Endodermal cell (in vitro differentiated cells): ENCODE measurements at regions not wholly inside any gene's neighbourhood (a gene's known extent, or its start where the extent isn't known, plus 50 kb on each side); places are given as distances from the start of the nearest gene placed in this dataset.
A peak's percentile ranks its signal among the peaks of the same experiment; 100 is the strongest.

ENCODE experiments used
- DNase-seq: peaks from one replicate; pipeline ENCODE4 v3.0.0-alpha.2; 2017
- H3K27ac ChIP-seq: 2 replicates; pipeline ENCODE4 v1.5.1; 2013; ENCODE audit warnings: mild to moderate bottlenecking, low read depth, low read length, moderate library complexity
- H3K27me3 ChIP-seq: 2 replicates; pipeline ENCODE4 v1.6.1; 2013; ENCODE audit warnings: mild to moderate bottlenecking, low read length, moderate library complexity; ENCODE audit not compliant: insufficient read depth, control insufficient read depth, poor library complexity, severe bottlenecking
- H3K36me3 ChIP-seq: 2 replicates; pipeline ENCODE4 v1.7.0; 2013; ENCODE audit warnings: mild to moderate bottlenecking, low read length, moderate library complexity; ENCODE audit not compliant: control insufficient read depth, insufficient read depth
- H3K4me1 ChIP-seq: one replicate; pipeline ENCODE4 v1.7.0; 2013; ENCODE audit warnings: low read length; ENCODE audit not compliant: control insufficient read depth, insufficient read depth
- H3K4me3 ChIP-seq: 2 replicates; pipeline ENCODE4 v1.5.1; 2013; ENCODE audit warnings: mild to moderate bottlenecking, low read length, moderate library complexity
- H3K9ac ChIP-seq: 2 replicates; pipeline ENCODE4 v1.6.1; 2013; ENCODE audit warnings: mild to moderate bottlenecking, low read length, moderate library complexity; ENCODE audit not compliant: poor library complexity, severe bottlenecking; ENCODE audit errors: extremely low read depth
- H3K9me3 ChIP-seq: 2 replicates; pipeline ENCODE4 v1.6.1; 2013; ENCODE audit warnings: mild to moderate bottlenecking, low read length, moderate library complexity; ENCODE audit not compliant: control insufficient read depth
- H3K27ac Mint-ChIP-seq: 2 replicates; pipeline ENCODE4 v1.8.0; 2020; ENCODE audit warnings: mixed read lengths
- H3K27me3 Mint-ChIP-seq: 2 replicates; pipeline ENCODE4 v1.8.0; 2021; ENCODE audit warnings: mild to moderate bottlenecking, mixed read lengths; ENCODE audit not compliant: insufficient read depth
- H3K36me3 Mint-ChIP-seq: 2 replicates; pipeline ENCODE4 v1.8.0; 2020; ENCODE audit warnings: low read depth, mixed read lengths
- H3K4me1 Mint-ChIP-seq: 2 replicates; pipeline ENCODE4 v1.8.0; 2020; ENCODE audit warnings: mixed read lengths
- H3K4me3 Mint-ChIP-seq: 2 replicates; pipeline ENCODE4 v1.8.0; 2020; ENCODE audit warnings: mild to moderate bottlenecking, moderate library complexity, mixed read lengths
- H3K9me3 Mint-ChIP-seq: 2 replicates; pipeline ENCODE4 v1.8.0; 2020; ENCODE audit warnings: mild to moderate bottlenecking, mixed read lengths
- CTCF ChIP-seq: fragments of 200-600 bp; sonication (generic); conservative IDR thresholded peaks from 2 replicates; pipeline ENCODE4 v1.5.0; 2021; ENCODE audit warnings: antibody characterized with exemption, mild to moderate bottlenecking
- WGBS, 2 experiments: methylation state at CpG; one replicate each; pipeline versions ENCODE4 v1.1.5 to v1.1.7; 2013; ENCODE audit warnings: missing lambda C conversion rate in 2 of 2, mixed read lengths in 1 of 2; ENCODE audit not compliant: insufficient coverage in 1 of 2, insufficient read length in 1 of 2; 5-methylcytosine and 5-hydroxymethylcytosine counted together

GRCh38 chr5:74534397-74535129 is 106.0 kb downstream of the ENC1 start:
- peaks cover 19% of the 10 kb centered on the region for H3K27me3 Mint-ChIP-seq
- Histone ChIP-seq H3K36me3 (peaks cover 38% of the 10 kb centered on the region), H3K27me3 (no peaks in the 10 kb centered on the region), H3K4me1 (peaks cover 7% of the 10 kb centered on the region), H3K4me3 (peak overlapping the region; percentile 73), H3K9ac (no peak overlapping the region), H3K9me3 (peaks cover 60% of the 10 kb centered on the region), H3K27ac (no peak overlapping the region)
- peaks cover 34% of the 10 kb centered on the region for H3K4me1 Mint-ChIP-seq
- TF ChIP-seq CTCF = no peak
- no peak for DNase-seq
- WGBS, 2 experiments = 96 to 100% methylated on average over 2 of the region's 2 CpGs
- peaks cover 16% of the 10 kb centered on the region for H3K36me3 Mint-ChIP-seq
- H3K9me3 Mint-ChIP-seq = peaks cover 44% of the 10 kb centered on the region
- no peak overlapping the region for H3K27ac Mint-ChIP-seq
- no peak overlapping the region for H3K4me3 Mint-ChIP-seq

GRCh38 chr5:74530326-74531050 is 110.0 kb downstream of the ENC1 start:
- H3K4me1 Mint-ChIP-seq = peaks cover 1% of the 10 kb centered on the region
- Histone ChIP-seq H3K4me1 (no peaks in the 10 kb centered on the region), H3K4me3 (no peak overlapping the region), H3K9ac (no peak overlapping the region), H3K27me3 (no peaks in the 10 kb centered on the region), H3K27ac (no peak overlapping the region), H3K9me3 (peaks cover 95% of the 10 kb centered on the region), H3K36me3 (peaks cover 53% of the 10 kb centered on the region)
- DNase-seq = no peak
- no peak for TF ChIP-seq CTCF
- H3K36me3 Mint-ChIP-seq = peaks cover 22% of the 10 kb centered on the region
- H3K9me3 Mint-ChIP-seq = peaks cover 53% of the 10 kb centered on the region
- no peak overlapping the region for H3K27ac Mint-ChIP-seq
- H3K4me3 Mint-ChIP-seq = no peak overlapping the region
- WGBS, 2 experiments = 75 to 79% methylated on average over 2 to 3 of the region's 4 CpGs
- H3K27me3 Mint-ChIP-seq = peaks cover 39% of the 10 kb centered on the region

DNA sequence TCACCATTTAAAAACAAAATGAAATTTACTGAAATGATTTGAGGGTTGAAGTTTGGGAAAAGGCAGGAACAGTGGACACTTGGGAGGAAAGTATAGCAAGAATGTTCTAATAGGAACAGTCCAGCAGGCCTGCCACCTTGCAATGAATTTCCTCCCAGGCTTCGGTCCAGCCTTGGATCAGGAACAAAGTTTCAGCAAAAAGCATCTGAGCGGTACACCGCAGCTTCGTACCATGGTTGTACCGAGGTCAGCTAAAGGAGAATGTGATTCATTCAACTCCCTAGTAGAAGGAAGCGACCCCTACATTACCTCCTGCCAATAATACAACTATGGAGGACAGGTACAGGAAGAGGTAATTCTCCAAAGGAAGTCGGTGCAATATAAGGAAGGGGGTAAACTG is 111.4 kb downstream of the ENC1 start:
- Histone ChIP-seq H3K27ac (no peak overlapping the region), H3K27me3 (no peaks in the 10 kb centered on the region), H3K4me1 (no peaks in the 10 kb centered on the region), H3K9ac (no peak overlapping the region), H3K4me3 (no peak overlapping the region), H3K36me3 (peaks cover 67% of the 10 kb centered on the region), H3K9me3 (peaks cover 95% of the 10 kb centered on the region)
- Mint-ChIP-seq H3K27ac (no peak overlapping the region), H3K36me3 (peaks cover 26% of the 10 kb centered on the region), H3K9me3 (peaks cover 55% of the 10 kb centered on the region), H3K4me1 (no peaks in the 10 kb centered on the region), H3K27me3 (peaks cover 39% of the 10 kb centered on the region), H3K4me3 (no peak overlapping the region)
- no peak for DNase-seq
- 93 to 94% methylated on average over 3 to 7 of the region's 7 CpGs for WGBS, 2 experiments
- TF ChIP-seq CTCF = no peak
